ENCODE measurements at regions not wholly inside any gene's neighbourhood (a gene's known extent, or its start where the extent isn't known, plus 50 kb on each side); places are given as distances from the start of the nearest gene placed in this dataset.

GRCh38 chr2:212811921-212812320, 273.3 kb upstream of the ERBB4 start:
- TF ChIP-seq EZH2 (IDR thresholded peaks at IDR 0.05) (no peak), POLR2AphosphoS5 (IDR thresholded peaks at IDR 0.05; ENCODE audit: borderline replicate concordance, low read depth, low read length) (no peak)

All from SK-N-MC (cell line).